ENCODE measurements at regions not wholly inside any gene's neighbourhood (a gene's known extent, or its start where the extent isn't known, plus 50 kb on each side); places are given as distances from the start of the nearest gene placed in this dataset.

GRCh38 chr15:72916897-72917296 lies 133.3 kb upstream of the ADPGK start:
- ATAC-seq, result no peak

- no peak for ATAC-seq
These were observed 132.8 kb upstream of the ADPGK start for GRCh38 chr15:72916378-72916777.

GRCh38 chr15:72915843-72916242 lies 132.3 kb upstream of the ADPGK start:
- no peak for ATAC-seq

- ATAC-seq, result no peak
These were observed 129.4 kb upstream of the ADPGK start for GRCh38 chr15:72912996-72913395.

GRCh38 chr15:72912121-72912520 lies 128.6 kb upstream of the ADPGK start:
- ATAC-seq, result no peak

- ATAC-seq, result no peak
These were observed 128.1 kb upstream of the ADPGK start for GRCh38 chr15:72911626-72912025.

GRCh38 chr15:72908713-72909112 lies 125.2 kb upstream of the ADPGK start:
- ATAC-seq, result no peak

- no peak for ATAC-seq
These were observed 124.2 kb upstream of the ADPGK start for GRCh38 chr15:72907733-72908132.

- ATAC-seq, result no peak
These were observed 119.3 kb upstream of the ADPGK start for GRCh38 chr15:72902919-72903260.

- ATAC-seq, result peak; percentile 22
These were observed 118.8 kb upstream of the ADPGK start for GRCh38 chr15:72902245-72902918.

- ATAC-seq, result no peak
These were observed 109.4 kb upstream of the ADPGK start for GRCh38 chr15:72892986-72893385.

GRCh38 chr15:72890043-72890442 lies 106.5 kb upstream of the ADPGK start:
- ATAC-seq, result no peak

GRCh38 chr15:72889545-72889944 lies 106.0 kb upstream of the ADPGK start:
- no peak for ATAC-seq

GRCh38 chr15:72888811-72889210 lies 105.3 kb upstream of the ADPGK start:
- ATAC-seq, result no peak

GRCh38 chr15:72888211-72888610 lies 104.7 kb upstream of the ADPGK start:
- ATAC-seq, result no peak

- ATAC-seq, result no peak
These were observed 103.8 kb upstream of the ADPGK start for GRCh38 chr15:72887376-72887775.

GRCh38 chr15:72884311-72884710 lies 100.8 kb upstream of the ADPGK start:
- no peak for ATAC-seq

GRCh38 chr15:72873379-72874233 lies 90.0 kb upstream of the ADPGK start:
- ATAC-seq, result no peak

GRCh38 chr15:72872066-72872845 lies 88.7 kb upstream of the ADPGK start:
- no peak for ATAC-seq

- ATAC-seq, result no peak
These were observed 83.5 kb upstream of the ADPGK start for GRCh38 chr15:72866866-72867616.

- ATAC-seq, result no peak
These were observed 82.6 kb upstream of the ADPGK start for GRCh38 chr15:72866182-72866581.

- no peak for ATAC-seq
These were observed 81.9 kb upstream of the ADPGK start for GRCh38 chr15:72865486-72865885.

- ATAC-seq, result no peak
These were observed 81.1 kb upstream of the ADPGK start for GRCh38 chr15:72864681-72865080.
